WTC11 (cell line): ENCODE measurements at regions not wholly inside any gene's neighbourhood (a gene's known extent, or its start where the extent isn't known, plus 50 kb on each side); places are given as distances from the start of the nearest gene placed in this dataset.

ENCODE experiments used
- ATAC-seq: fragments of 200-7000 bp; cut with Tn5 transposase; 2 replicates; pipeline ENCODE4 v1.10.0; 2021; ENCODE audit warnings: mild to moderate bottlenecking, moderate library complexity
- CTCF ChIA-PET: fragments of 300-600 bp; sonication (Branson Sonifier 250); formaldehyde crosslinking; loops from one replicate; lab custom pipeline; 2021; ENCODE audit warnings: antibody characterized with exemption; lab: Charles Lee
- POLR2A ChIA-PET: fragments of 350-600 bp; sonication (Branson Sonifier 250); formaldehyde crosslinking; loops from one replicate; lab custom pipeline; 2021; ENCODE audit warnings: antibody characterized with exemption; lab: Charles Lee
- DNase-seq: peaks from one replicate; pipeline ENCODE4 v3.0.0; 2021; ENCODE audit warnings: low spot score
- H3K27ac Mint-ChIP-seq: 2 replicates; pipeline ENCODE4 v1.8.0; 2021; ENCODE audit warnings: mixed read lengths
- H3K27me3 Mint-ChIP-seq: 2 replicates; pipeline ENCODE4 v1.8.0; 2021; ENCODE audit warnings: low read depth, mild to moderate bottlenecking, moderate library complexity, mixed read lengths
- H3K36me3 Mint-ChIP-seq: 2 replicates; pipeline ENCODE4 v1.8.0; 2021; ENCODE audit warnings: mixed read lengths
- H3K4me1 Mint-ChIP-seq: 2 replicates; pipeline ENCODE4 v1.8.0; 2022; ENCODE audit warnings: mixed read lengths
- H3K4me3 Mint-ChIP-seq: 2 replicates; pipeline ENCODE4 v1.8.0; 2021; ENCODE audit warnings: mild to moderate bottlenecking, moderate library complexity, mixed read lengths
- H3K9me3 Mint-ChIP-seq: 2 replicates; pipeline ENCODE4 v1.8.0; 2021; ENCODE audit warnings: mixed read lengths
- FOXK1 ChIP-seq: sonication (generic); formaldehyde crosslinking; IDR thresholded peaks from 2 replicates; pipeline ENCODE4 v1.8.0; 2022; ENCODE audit warnings: mild to moderate bottlenecking, moderate library complexity, missing genetic modification reagents
- GABPB1 ChIP-seq: sonication (generic); formaldehyde crosslinking; IDR thresholded peaks from 2 replicates; pipeline ENCODE4 v1.8.1; 2023; ENCODE audit warnings: mild to moderate bottlenecking, missing genetic modification reagents
- IRF2 ChIP-seq: sonication (generic); formaldehyde crosslinking; IDR thresholded peaks from 2 replicates; pipeline ENCODE4 v1.8.0; 2022; ENCODE audit warnings: low read depth, missing genetic modification reagents, borderline replicate concordance
- MXD4 ChIP-seq: fragments of 250-450 bp; sonication (Bioruptor Pico); IDR thresholded peaks from 2 replicates; pipeline ENCODE4 v1.8.0; 2021; ENCODE audit warnings: mild to moderate bottlenecking, moderate library complexity, borderline replicate concordance
- NR1H2 ChIP-seq: sonication (generic); formaldehyde crosslinking; IDR thresholded peaks from 2 replicates; pipeline ENCODE4 v1.9.0; 2021; ENCODE audit warnings: mild to moderate bottlenecking, moderate library complexity, missing genetic modification reagents
- OVOL2 ChIP-seq: fragments of 250-450 bp; sonication (Bioruptor Pico); IDR thresholded peaks from 2 replicates; pipeline ENCODE4 v1.9.0; 2021; ENCODE audit warnings: mild to moderate bottlenecking, borderline replicate concordance
- RELA ChIP-seq: sonication (generic); formaldehyde crosslinking; IDR thresholded peaks from 2 replicates; pipeline ENCODE4 v1.8.1; 2022; ENCODE audit warnings: missing genetic modification reagents, mild to moderate bottlenecking, borderline replicate concordance
- SMAD3 ChIP-seq: sonication (generic); formaldehyde crosslinking; IDR thresholded peaks from 2 replicates; pipeline ENCODE4 v1.8.0; 2022; ENCODE audit warnings: missing genetic modification reagents, mild to moderate bottlenecking, borderline replicate concordance
- TCF7 ChIP-seq: sonication (generic); formaldehyde crosslinking; IDR thresholded peaks from 2 replicates; pipeline ENCODE4 v1.8.0; 2022; ENCODE audit warnings: mild to moderate bottlenecking, low read depth, missing genetic modification reagents, moderate library complexity
- TEAD1 ChIP-seq: sonication (generic); formaldehyde crosslinking; IDR thresholded peaks from 2 replicates; pipeline ENCODE4 v1.8.0; 2022; ENCODE audit warnings: mild to moderate bottlenecking, missing genetic modification reagents
- ZNF232 ChIP-seq: sonication (generic); formaldehyde crosslinking; IDR thresholded peaks from 2 replicates; pipeline ENCODE4 v1.8.0; 2022; ENCODE audit warnings: mild to moderate bottlenecking, missing genetic modification reagents
- ZNF263 ChIP-seq: sonication (generic); formaldehyde crosslinking; IDR thresholded peaks from 2 replicates; pipeline ENCODE4 v1.8.1; 2022; ENCODE audit warnings: low read depth, mild to moderate bottlenecking, moderate library complexity, missing genetic modification reagents
- ZNF317 ChIP-seq: sonication (generic); formaldehyde crosslinking; IDR thresholded peaks from 2 replicates; pipeline ENCODE4 v1.8.1; 2023; ENCODE audit warnings: low read depth, mild to moderate bottlenecking, moderate library complexity, missing genetic modification reagents, borderline replicate concordance
- ZNF396 ChIP-seq: fragments of 250-450 bp; sonication (Bioruptor Pico); IDR thresholded peaks from 2 replicates; pipeline ENCODE4 v1.8.0; 2021; ENCODE audit warnings: mild to moderate bottlenecking, moderate library complexity, borderline replicate concordance
- ZNF416 ChIP-seq: fragments of 250-450 bp; sonication (Bioruptor Pico); IDR thresholded peaks from 2 replicates; pipeline ENCODE4 v1.9.0; 2021; ENCODE audit warnings: mild to moderate bottlenecking, inconsistent platforms
- TF ChIP-seq, protein P1 (sequence below): sonication (generic); formaldehyde crosslinking; IDR thresholded peaks from 2 replicates; pipeline ENCODE4 v1.8.0; 2023; ENCODE audit warnings: missing genetic modification reagents
- TF ChIP-seq, protein P2 (sequence below): sonication (generic); formaldehyde crosslinking; IDR thresholded peaks from 2 replicates; pipeline ENCODE4 v1.8.0; 2022; ENCODE audit warnings: mild to moderate bottlenecking, missing genetic modification reagents
- TF ChIP-seq, protein P3 (sequence below): sonication (generic); formaldehyde crosslinking; IDR thresholded peaks from 2 replicates; pipeline ENCODE4 v1.8.0; 2022; ENCODE audit warnings: mild to moderate bottlenecking, missing genetic modification reagents
- TF ChIP-seq, protein P4 (sequence below): sonication (generic); formaldehyde crosslinking; IDR thresholded peaks from 2 replicates; pipeline ENCODE4 v1.8.0; 2023; ENCODE audit warnings: mild to moderate bottlenecking, missing genetic modification reagents
- TF ChIP-seq, protein P5 (sequence below): sonication (generic); formaldehyde crosslinking; conservative IDR thresholded peaks from 2 replicates; pipeline ENCODE4 v1.8.1; 2023; ENCODE audit warnings: mild to moderate bottlenecking, low read depth, missing genetic modification reagents, moderate library complexity

DNA sequence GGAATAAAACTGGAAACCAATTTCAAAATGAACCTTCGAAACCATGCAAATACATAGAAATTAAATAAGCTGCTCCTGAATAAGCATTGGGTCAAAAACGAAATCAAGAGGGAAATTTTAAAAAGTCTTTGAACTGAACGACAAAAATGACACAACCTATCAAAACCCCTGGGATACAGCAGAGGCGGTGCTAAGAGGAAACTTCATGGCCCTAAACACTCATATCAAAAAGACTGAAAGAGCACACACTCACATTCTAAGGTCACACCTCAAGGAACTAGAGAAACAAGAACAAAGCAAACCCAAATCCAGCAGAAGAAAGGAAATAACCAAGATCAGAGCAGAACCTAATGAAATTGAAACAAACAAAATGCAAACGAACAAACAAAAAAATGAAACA, 85.2 kb upstream of the CDC42BPA start:
- ATAC-seq = no peak
- POLR2A ChIA-PET = no interaction called here

DNA sequence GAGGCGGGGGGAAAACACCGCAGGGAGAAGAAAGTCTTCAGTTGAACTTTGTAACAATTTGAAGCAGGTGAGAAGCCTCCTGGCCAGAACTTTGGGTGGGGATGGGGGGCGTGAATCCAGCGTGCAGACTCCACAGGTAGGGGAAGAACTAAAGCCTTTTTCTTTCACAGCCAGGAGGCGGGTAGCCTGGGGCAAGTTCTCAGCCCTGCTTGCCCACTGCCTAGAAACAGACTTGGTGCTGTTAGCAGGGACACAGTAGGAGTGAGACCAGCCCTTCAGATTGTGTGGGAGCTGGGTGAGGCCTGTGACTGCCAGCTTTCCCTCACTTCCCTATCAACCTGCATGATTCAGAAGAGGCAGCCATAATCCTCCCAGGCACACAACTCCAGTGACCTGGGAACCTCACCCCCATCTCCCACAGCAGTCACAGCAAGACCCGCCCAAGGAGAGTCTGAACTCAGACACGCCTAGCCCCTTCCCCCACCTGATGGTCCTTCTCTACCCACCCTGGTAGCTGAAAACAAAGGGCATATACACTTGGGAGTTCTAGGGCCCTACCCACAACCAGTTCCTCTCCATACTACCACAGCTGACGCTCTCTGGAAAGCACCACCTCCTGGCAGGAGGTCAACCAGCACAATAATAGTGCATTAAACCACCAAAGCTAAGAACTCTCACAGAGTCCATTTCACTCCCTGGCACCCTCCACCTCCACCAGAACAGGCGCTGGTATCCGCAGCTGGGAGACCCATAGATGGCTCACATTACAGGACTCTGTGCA, 83.5 kb upstream of the CDC42BPA start:
- no peak for ATAC-seq
- Mint-ChIP-seq H3K9me3 (peaks cover 19% of the 10 kb centered on the region), H3K27ac (no peak overlapping the region), H3K4me1 (no peaks in the 10 kb centered on the region), H3K27me3 (no peaks in the 10 kb centered on the region; the same call in 1 of the 2 replicates), H3K36me3 (peaks cover 16% of the 10 kb centered on the region), H3K4me3 (no peak overlapping the region)
- POLR2A ChIA-PET = no interaction called here
- CTCF ChIA-PET = interaction anchor here (1.3 kb wide), 1 partner anchor 80 kb away, joined by 3 read pairs; no protein-coding TSS in a partner anchor
- no peak for DNase-seq
- TF ChIP-seq RELA (CRISPR knock-in tag) (no peak), TCF7 (CRISPR knock-in tag) (no peak), MXD4 (CRISPR knock-in tag) (no peak), FOXK1 (CRISPR knock-in tag) (no peak), ZNF416 (CRISPR knock-in tag) (no peak)

More for the DNA sequence above, 85.2 kb upstream of the CDC42BPA start:
- Mint-ChIP-seq H3K9me3 (peaks cover 19% of the 10 kb centered on the region), H3K36me3 (peaks cover 16% of the 10 kb centered on the region), H3K27ac (no peak overlapping the region), H3K27me3 (no peaks in the 10 kb centered on the region; the same call in 1 of the 2 replicates), H3K4me3 (no peak overlapping the region), H3K4me1 (no peaks in the 10 kb centered on the region)
- no peak for DNase-seq
- TF ChIP-seq ZNF232 (CRISPR knock-in tag) (no peak), IRF2 (no peak), ZNF263 (CRISPR knock-in tag) (no peak), OVOL2 (no peak), GABPB1 (CRISPR knock-in tag) (no peak)
- TF ChIP-seq, protein P1, sequence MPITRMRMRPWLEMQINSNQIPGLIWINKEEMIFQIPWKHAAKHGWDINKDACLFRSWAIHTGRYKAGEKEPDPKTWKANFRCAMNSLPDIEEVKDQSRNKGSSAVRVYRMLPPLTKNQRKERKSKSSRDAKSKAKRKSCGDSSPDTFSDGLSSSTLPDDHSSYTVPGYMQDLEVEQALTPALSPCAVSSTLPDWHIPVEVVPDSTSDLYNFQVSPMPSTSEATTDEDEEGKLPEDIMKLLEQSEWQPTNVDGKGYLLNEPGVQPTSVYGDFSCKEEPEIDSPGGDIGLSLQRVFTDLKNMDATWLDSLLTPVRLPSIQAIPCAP (CRISPR knock-in tag) = no peak
- TF ChIP-seq, protein P2, sequence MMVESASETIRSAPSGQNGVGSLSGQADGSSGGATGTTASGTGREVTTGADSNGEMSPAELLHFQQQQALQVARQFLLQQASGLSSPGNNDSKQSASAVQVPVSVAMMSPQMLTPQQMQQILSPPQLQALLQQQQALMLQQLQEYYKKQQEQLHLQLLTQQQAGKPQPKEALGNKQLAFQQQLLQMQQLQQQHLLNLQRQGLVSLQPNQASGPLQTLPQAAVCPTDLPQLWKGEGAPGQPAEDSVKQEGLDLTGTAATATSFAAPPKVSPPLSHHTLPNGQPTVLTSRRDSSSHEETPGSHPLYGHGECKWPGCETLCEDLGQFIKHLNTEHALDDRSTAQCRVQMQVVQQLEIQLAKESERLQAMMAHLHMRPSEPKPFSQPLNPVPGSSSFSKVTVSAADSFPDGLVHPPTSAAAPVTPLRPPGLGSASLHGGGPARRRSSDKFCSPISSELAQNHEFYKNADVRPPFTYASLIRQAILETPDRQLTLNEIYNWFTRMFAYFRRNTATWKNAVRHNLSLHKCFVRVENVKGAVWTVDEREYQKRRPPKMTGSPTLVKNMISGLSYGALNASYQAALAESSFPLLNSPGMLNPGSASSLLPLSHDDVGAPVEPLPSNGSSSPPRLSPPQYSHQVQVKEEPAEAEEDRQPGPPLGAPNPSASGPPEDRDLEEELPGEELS (CRISPR knock-in tag) = no peak
- TF ChIP-seq, protein P3, sequence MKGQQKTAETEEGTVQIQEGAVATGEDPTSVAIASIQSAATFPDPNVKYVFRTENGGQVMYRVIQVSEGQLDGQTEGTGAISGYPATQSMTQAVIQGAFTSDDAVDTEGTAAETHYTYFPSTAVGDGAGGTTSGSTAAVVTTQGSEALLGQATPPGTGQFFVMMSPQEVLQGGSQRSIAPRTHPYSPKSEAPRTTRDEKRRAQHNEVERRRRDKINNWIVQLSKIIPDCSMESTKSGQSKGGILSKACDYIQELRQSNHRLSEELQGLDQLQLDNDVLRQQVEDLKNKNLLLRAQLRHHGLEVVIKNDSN = no peak
- TF ChIP-seq, protein P4, sequence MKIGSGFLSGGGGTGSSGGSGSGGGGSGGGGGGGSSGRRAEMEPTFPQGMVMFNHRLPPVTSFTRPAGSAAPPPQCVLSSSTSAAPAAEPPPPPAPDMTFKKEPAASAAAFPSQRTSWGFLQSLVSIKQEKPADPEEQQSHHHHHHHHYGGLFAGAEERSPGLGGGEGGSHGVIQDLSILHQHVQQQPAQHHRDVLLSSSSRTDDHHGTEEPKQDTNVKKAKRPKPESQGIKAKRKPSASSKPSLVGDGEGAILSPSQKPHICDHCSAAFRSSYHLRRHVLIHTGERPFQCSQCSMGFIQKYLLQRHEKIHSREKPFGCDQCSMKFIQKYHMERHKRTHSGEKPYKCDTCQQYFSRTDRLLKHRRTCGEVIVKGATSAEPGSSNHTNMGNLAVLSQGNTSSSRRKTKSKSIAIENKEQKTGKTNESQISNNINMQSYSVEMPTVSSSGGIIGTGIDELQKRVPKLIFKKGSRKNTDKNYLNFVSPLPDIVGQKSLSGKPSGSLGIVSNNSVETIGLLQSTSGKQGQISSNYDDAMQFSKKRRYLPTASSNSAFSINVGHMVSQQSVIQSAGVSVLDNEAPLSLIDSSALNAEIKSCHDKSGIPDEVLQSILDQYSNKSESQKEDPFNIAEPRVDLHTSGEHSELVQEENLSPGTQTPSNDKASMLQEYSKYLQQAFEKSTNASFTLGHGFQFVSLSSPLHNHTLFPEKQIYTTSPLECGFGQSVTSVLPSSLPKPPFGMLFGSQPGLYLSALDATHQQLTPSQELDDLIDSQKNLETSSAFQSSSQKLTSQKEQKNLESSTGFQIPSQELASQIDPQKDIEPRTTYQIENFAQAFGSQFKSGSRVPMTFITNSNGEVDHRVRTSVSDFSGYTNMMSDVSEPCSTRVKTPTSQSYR = no peak
- CTCF ChIA-PET = interaction anchor here (0.6 to 0.7 kb wide), 2 partner anchors 32 to 199 kb away, joined by 3 to 4 read pairs; no protein-coding TSS in a partner anchor

DNA sequence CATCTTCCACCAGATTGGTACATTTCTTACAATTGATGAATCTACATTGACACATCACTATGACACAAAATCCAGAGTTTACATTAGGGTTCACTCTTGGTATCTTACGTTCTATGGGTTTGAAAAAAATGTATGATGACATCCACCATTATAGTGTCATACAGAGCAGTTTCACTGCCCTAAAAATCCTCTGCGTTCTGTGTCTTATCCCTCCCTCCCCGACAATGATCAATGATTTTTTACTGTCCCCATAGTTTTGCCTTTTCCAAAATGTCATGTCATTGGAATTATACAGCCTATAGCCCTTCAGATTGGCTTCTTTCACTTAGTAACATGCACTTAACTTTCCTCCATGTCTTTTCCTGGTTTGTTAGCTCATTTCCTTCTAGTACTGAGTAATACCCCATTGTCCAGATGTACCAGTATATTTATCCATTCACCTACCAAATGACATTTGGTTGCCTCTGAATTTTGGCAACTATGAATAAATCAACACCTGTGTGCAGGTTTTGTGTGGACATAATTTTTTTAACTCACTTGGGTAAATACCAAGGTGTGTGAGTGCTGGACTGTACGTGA, 80.9 kb upstream of the CDC42BPA start:
- H3K9me3 Mint-ChIP-seq = peaks cover 15% of the 10 kb centered on the region
- peaks cover 16% of the 10 kb centered on the region for H3K36me3 Mint-ChIP-seq
- H3K4me3 Mint-ChIP-seq = no peak overlapping the region
- POLR2A ChIA-PET = no interaction called here
- DNase-seq (no peak), ATAC-seq (no peak)
- no peaks in the 10 kb centered on the region for H3K4me1 Mint-ChIP-seq
- no peaks in the 10 kb centered on the region for H3K27me3 Mint-ChIP-seq
- no peak overlapping the region for H3K27ac Mint-ChIP-seq
- CTCF ChIA-PET = interaction anchor here (0.7 kb wide), 1 partner anchor 1303 kb away, joined by 3 read pairs; no protein-coding TSS in a partner anchor
- no peak for TF ChIP-seq NR1H2 (CRISPR knock-in tag)
- no peak for TF ChIP-seq ZNF396 (CRISPR knock-in tag)
- no peak for TF ChIP-seq MXD4 (CRISPR knock-in tag)
- TF ChIP-seq SMAD3 = no peak
- no peak for TF ChIP-seq ZNF317
- TF ChIP-seq, protein P1 (CRISPR knock-in tag) = no peak
- no peak for TF ChIP-seq TEAD1 (CRISPR knock-in tag)
- TF ChIP-seq, protein P5, sequence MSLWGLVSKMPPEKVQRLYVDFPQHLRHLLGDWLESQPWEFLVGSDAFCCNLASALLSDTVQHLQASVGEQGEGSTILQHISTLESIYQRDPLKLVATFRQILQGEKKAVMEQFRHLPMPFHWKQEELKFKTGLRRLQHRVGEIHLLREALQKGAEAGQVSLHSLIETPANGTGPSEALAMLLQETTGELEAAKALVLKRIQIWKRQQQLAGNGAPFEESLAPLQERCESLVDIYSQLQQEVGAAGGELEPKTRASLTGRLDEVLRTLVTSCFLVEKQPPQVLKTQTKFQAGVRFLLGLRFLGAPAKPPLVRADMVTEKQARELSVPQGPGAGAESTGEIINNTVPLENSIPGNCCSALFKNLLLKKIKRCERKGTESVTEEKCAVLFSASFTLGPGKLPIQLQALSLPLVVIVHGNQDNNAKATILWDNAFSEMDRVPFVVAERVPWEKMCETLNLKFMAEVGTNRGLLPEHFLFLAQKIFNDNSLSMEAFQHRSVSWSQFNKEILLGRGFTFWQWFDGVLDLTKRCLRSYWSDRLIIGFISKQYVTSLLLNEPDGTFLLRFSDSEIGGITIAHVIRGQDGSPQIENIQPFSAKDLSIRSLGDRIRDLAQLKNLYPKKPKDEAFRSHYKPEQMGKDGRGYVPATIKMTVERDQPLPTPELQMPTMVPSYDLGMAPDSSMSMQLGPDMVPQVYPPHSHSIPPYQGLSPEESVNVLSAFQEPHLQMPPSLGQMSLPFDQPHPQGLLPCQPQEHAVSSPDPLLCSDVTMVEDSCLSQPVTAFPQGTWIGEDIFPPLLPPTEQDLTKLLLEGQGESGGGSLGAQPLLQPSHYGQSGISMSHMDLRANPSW (CRISPR knock-in tag) = no peak
